ENCODE measurements at regions not wholly inside any gene's neighbourhood (a gene's known extent, or its start where the extent isn't known, plus 50 kb on each side); places are given as distances from the start of the nearest gene placed in this dataset.

DNA sequence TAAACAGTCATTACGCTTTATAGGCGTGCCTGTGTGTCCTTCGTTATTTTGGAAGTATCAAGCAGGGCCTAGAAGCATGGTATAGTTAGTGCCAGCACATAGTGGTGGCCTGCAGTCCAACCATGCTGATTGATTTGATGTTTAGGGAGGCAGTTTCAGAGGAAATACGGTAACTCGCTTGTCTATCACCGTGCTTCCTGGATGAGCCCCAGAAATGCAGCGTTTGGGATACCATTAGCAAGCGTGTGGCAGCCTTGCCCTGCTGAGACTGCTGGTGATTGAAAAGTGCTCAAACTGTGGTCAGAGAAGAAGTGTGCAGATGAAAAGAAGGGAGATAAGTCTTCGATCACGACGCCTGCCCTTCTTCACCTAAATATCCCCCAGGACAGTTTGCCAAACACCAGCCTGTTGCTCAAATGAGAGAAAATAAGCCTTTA lies 158.4 kb downstream of the CHIC2 start:
- TF ChIP-seq, protein P1, sequence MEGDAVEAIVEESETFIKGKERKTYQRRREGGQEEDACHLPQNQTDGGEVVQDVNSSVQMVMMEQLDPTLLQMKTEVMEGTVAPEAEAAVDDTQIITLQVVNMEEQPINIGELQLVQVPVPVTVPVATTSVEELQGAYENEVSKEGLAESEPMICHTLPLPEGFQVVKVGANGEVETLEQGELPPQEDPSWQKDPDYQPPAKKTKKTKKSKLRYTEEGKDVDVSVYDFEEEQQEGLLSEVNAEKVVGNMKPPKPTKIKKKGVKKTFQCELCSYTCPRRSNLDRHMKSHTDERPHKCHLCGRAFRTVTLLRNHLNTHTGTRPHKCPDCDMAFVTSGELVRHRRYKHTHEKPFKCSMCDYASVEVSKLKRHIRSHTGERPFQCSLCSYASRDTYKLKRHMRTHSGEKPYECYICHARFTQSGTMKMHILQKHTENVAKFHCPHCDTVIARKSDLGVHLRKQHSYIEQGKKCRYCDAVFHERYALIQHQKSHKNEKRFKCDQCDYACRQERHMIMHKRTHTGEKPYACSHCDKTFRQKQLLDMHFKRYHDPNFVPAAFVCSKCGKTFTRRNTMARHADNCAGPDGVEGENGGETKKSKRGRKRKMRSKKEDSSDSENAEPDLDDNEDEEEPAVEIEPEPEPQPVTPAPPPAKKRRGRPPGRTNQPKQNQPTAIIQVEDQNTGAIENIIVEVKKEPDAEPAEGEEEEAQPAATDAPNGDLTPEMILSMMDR (IDR thresholded peaks at IDR 0.05) = no peak
- TF ChIP-seq POLR2A (IDR thresholded peaks at IDR 0.05) = no peak
